ENCODE measurements at regions not wholly inside any gene's neighbourhood (a gene's known extent, or its start where the extent isn't known, plus 50 kb on each side); places are given as distances from the start of the nearest gene placed in this dataset.
"Not testable (repeated sequence)": the region's sequence is repeated elsewhere in the genome, so short reads cannot be mapped to it uniquely, and the experiment has no call there.

DNA sequence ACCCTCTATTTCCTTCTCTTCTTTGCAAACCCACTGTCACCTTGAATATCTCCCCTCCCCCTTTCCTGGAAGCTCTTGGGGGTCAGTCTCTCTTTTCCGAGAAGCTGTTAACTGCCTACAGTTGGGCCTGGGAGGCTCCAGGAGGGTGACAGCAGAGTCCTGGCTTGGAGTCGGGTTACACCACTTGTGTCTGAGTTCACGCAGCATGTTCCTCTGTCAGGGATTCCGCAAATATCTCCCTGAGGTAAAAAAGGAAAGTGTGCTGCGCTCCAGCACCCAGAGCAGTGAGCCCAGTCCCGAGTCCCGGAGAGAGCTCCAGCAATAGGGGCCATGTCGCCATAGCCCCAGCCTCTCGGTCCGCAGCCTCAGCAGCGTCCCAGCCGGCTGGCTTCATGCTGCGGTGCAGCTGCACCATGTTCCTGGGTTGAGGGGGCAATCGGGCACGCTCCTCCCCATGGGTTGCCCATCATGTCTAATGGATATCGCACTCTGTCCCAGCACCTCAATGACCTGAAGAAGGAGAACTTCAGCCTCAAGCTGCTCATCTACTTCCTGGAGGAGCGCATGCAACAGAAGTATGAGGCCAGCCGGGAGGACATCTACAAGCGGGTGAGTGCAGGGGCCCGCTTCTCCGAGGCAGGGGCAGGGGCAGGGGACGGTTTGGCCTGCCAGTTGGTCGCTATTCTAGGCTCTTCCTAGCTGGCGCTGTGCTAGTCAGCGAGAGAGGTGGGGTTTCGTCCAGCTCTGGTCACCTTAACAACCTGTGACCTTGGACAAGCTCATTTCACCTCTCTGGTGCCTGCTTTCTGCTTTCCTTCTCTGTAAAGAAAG lies 101.3 kb upstream of the SEC22B start:
- DNase-seq = not testable (repeated sequence)

DNA sequence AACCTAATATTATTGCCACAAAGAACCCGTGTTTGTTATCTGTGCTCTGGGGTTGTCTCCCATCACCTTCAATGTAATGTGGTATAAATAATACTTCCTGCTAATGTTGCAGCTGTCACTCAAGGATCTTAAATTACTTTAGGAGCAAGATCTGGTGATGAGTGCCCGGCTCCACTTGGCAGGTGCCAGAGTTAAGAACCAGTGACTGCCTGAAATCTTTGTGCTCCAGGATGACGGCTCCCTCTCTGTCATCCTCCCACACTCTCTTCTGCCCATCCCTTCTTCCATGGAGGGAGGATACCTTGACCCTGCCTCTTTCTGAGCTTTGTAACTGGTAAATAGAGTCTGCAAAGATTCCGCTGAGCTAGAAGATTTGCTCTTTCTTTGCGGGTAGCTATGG lies 100.4 kb upstream of the SEC22B start:
- DNase-seq = not testable (repeated sequence)

- not testable (repeated sequence) for DNase-seq
Observed at GRCh38 chr1:120274438-120274837, 98.1 kb upstream of the SEC22B start.

DNA sequence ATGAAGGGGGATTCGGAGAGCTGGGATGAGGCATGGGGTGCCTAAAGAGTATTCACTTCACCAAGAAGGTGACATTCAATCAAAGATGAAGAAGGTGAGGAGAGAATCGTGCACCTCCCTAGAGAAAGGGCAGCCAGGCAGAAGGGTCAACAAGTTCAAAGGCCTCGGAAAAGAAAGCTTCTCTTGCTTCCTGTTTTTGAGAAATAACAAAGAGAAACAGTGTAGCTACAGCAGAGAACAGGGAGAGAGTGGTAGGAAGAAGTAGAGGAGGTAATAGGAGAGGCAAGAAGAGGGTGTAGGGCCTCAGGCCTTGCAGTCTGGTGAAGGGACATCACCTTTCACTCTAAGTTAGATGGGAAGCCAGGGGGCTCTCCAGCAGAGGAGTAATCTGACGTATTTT lies 97.0 kb upstream of the SEC22B start:
- DNase-seq = not testable (repeated sequence)

GRCh38 chr1:120272242-120272641 lies 95.9 kb upstream of the SEC22B start:
- DNase-seq = not testable (repeated sequence)

DNA sequence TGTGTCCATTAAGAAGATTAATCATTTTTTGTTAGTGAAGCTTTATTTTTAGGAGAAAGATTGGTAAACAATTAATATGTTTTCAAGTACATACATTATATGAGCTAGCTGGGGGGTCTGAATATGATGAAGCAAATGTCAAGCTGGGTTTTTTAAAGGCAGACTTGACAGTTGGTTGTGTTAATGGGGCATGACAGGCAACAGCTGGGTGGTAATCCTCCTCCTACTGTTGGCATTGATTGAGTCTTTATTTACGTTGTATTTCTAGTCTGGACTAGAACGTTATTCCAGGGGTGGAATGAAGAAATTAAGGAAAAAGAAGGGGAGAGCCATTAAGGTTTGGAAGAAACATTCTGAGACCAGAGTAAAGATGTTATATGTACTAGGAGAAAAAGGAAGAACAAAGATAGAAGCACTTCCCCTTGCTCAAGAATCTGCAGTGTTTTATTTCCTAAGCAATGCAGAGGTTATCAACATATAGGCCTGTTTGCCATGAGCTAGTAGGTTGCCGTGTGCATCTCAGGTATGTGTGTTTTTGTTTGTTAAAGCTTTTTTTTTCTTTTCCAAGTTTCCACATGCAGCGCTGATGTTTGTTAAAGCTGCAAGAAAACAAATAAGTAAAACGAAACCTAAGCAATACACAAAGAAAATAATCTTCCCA lies 95.4 kb upstream of the SEC22B start:
- not testable (repeated sequence) for DNase-seq

DNA sequence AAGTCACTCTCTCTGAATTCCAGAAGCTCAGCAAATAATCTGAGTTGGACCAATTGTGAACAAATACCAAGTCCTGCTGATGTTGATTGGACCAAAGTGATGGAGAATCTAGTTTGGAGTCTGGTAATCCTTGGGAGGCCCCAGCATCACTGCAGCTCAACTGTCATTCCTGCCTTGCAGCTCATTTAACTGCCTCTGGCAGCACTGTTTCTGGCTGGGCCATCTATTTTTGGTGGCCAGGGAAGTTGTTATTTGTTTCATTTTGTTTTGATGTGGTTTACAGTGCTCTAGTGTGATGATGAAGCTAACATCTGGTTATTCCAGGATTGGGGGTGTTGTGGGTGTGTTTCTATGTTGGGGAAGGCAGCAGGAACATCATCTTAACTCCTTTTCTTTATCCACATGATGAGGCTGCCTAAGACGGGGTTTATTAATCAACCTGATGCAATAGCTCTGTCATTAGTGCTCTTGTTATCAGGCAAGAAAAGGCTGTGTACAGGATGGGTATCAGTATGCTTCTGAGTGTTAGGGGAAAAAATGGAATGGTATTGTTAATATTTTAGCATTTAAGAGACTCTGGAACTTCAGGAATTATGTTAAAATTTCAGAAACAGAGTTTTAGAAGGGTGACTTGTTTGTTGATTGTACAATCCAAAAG lies 91.7 kb upstream of the SEC22B start:
- DNase-seq = not testable (repeated sequence)

GRCh38 chr1:120264564-120264963 lies 88.2 kb upstream of the SEC22B start:
- not testable (repeated sequence) for DNase-seq

- not testable (repeated sequence) for DNase-seq
Observed at GRCh38 chr1:120262791-120263751, 86.8 kb upstream of the SEC22B start.

DNA sequence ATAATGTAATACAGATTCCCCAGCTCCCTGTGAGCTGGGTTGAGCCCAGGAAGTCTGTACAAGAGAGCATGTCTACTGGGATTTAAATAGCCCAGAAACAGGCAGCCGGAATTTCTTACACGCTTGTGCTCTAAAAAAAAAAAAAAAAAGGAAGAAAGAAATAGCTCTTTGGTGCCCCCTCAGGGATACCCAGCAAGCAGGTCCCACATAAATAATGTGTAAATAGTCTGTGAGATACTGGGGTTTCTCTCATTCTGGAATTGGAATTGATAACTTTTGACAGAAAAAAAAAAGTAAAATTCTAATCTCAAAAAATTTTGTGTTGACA lies 81.4 kb upstream of the SEC22B start:
- DNase-seq = not testable (repeated sequence)

GRCh38 chr1:120257064-120257777 lies 80.9 kb upstream of the SEC22B start:
- not testable (repeated sequence) for DNase-seq

GRCh38 chr1:120250756-120251155 lies 74.4 kb upstream of the SEC22B start:
- not testable (repeated sequence) for DNase-seq

DNA sequence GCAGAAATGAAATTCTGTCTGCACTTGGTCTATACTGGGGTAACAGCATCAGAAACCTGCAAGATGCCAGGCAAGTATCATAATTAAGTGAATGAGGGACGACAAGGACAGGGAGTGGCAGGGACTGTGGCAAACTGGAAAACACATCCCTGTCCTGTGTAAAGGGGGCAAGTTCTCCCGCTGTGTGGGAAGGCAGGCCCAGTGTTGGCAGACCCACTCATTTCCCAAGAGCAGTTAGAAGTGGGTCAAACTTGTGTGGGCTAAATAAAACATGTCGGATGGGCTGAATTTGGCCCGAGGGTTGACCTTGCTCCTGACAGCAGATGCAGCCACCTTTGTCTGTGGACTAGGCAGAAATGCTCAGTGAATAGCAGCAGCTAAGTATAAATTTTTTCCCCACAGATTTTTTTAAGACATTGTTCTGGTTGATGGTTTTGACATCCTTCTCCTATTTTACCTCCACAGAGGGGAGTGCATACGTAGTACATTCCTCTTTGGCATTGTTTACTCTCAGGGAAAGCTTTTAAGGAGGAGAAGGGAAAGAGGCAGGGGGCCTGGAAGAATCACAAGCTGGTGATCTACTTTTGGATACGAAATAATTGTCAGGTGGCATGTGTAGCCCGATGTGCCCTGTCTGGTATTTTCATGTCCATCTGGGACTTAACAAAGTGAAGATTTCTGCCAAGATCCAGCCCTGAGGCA lies 72.6 kb upstream of the SEC22B start:
- DNase-seq = not testable (repeated sequence)

- not testable (repeated sequence) for DNase-seq
Observed at GRCh38 chr1:120248203-120248602, 71.9 kb upstream of the SEC22B start.

GRCh38 chr1:120243867-120244266 lies 67.5 kb upstream of the SEC22B start:
- not testable (repeated sequence) for DNase-seq

DNA sequence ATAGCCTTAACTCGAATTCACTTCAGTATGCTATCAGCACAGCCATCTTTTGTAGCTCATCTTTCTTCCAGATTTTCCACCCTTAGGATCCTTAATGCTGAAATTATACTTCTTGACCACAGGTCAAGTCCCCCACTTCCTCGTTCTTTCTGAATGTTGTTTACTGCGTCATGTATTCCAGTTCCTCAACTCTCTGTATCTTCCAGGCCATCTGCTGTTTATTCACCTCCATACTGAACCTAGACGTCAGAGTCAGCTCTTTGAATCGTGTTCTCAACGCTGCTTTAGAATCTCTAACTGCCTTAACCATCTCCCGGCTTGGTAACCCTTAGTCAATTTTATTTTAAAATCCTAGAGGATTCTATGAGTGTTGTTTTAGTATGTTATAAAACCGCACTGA lies 66.3 kb upstream of the SEC22B start:
- DNase-seq = not testable (repeated sequence)

DNA sequence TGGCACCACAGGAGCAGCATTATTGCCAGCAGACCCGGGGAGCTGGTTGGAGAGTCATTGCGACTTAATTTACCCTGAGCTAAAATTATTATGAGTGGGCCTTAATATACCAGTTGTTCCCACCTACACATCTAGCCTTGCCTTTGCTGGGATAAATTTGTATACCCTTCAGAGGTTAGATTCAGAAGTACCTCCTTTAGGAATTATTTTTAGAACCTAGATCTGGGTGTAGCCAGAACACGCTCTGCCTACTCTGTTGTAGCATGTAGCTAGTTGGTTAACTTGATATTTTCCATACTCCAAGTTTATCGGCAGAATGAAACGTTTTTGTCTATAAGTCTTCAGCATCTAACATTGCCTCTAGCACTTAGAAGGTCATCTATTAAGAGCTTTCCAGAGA lies 65.5 kb upstream of the SEC22B start:
- not testable (repeated sequence) for DNase-seq

DNA sequence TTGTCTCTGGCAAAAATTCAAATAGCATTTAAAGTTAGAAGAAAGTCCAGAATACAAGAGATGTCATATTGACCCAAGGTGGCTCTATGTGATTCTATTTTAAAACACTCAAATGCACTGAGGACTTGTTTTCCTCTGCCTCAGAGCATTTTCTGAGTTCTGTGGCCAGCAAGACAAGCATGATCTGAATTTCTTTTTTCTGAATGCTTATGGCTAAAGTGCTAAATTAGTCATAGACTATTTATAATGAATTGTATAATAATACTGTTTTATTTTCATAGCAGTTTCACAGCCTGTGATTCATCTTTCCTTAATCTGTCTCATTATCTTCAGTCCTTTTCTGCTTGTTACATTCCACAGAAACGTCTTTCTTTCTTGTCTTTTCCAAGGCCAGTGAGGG lies 63.9 kb upstream of the SEC22B start:
- DNase-seq = not testable (repeated sequence)

DNA sequence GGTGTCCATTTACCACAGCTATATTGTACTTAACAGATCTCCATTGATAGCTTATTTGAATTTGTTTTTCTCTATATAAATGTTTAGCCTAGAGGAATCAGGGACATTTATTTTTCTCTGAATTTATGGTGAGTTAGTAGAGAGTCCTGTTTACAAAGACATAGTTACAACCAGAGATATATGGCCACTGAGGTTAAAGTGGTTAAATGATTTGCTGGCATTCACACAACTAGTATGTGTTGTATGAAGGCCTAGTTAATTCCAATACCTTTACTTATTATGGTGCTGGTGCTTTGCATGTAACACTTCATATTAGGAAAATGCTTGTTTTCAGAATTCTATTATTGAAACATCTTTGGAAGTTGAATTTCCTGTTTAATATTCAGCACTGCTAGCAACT lies 63.0 kb upstream of the SEC22B start:
- not testable (repeated sequence) for DNase-seq

DNA sequence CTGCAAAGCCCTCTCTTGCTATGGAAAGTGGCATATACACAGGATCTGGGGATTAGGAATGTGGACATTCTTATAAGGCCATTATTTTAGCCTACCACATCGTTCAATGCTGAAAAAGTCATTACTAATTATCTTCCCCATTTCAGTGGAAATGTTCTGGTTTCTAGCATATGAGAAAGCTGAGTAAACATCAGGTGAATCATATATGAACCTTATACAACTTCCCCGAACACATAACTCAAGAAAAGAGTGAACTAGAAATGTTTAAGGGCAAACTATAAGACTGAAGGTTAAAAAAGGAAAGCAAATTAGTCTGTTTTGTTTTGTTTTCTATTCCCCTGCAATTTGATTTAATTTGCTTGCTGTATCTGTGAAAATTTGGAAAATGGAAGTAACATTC lies 62.5 kb upstream of the SEC22B start:
- DNase-seq = not testable (repeated sequence)

DNA sequence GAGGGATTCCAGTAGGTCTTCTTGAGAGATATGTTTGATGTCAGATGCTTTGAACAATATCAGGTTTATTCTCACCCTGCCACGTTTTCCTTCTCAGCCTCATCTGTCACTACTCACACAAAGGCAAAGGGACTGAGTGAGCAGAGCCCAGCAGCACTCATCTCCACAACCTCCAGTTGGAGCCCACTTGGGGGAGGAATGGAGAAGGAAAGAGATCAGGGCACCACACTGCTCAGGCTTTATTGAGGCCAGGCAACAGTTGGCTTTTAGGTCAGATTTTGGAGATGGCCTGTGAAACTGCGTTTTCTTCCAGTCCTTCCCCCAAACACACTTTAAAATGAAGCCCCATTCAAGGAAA lies 57.3 kb upstream of the SEC22B start:
- DNase-seq = not testable (repeated sequence)

All from fibroblast of skin of right biceps (primary cell).